Left renal pelvis (tissue), 4 donors: ENCODE measurements at regions not wholly inside any gene's neighbourhood (a gene's known extent, or its start where the extent isn't known, plus 50 kb on each side); places are given as distances from the start of the nearest gene placed in this dataset.
"Not testable (repeated sequence)": the region's sequence is repeated elsewhere in the genome, so short reads cannot be mapped to it uniquely, and the experiment has no call there.

ENCODE experiments used
- DNase-seq, 4 donors: peaks; one replicate each; pipeline ENCODE4 v3.0.0-alpha.2; 2013; ENCODE audit warnings: low read depth in 4 of 4, low spot score in 3 of 4

GRCh38 chr4:74543983-74544382, 99.0 kb downstream of the AREG start:
- DNase-seq: no peak

GRCh38 chr4:74544655-74545361, 99.9 kb downstream of the AREG start:
- DNase-seq: no peak

GRCh38 chr4:74545448-74545847, 100.5 kb downstream of the AREG start:
- DNase-seq: no peak

- no peak for DNase-seq
These were observed 101.1 kb downstream of the AREG start for GRCh38 chr4:74546057-74546456.

- DNase-seq: no peak
These were observed 102.1 kb downstream of the AREG start for GRCh38 chr4:74547042-74547441.

- no peak for DNase-seq
These were observed 103.6 kb downstream of the AREG start for GRCh38 chr4:74548561-74548960.

- no peak for DNase-seq
These were observed 105.0 kb downstream of the AREG start for GRCh38 chr4:74549936-74550335.

- no peak for DNase-seq
These were observed 110.3 kb downstream of the AREG start for GRCh38 chr4:74555231-74555630.

GRCh38 chr4:74555843-74556242, 110.9 kb downstream of the AREG start:
- DNase-seq: no peak

GRCh38 chr4:74559853-74560252, 114.9 kb downstream of the AREG start:
- DNase-seq: no peak

GRCh38 chr4:74567981-74568380, 123.0 kb downstream of the AREG start:
- no peak for DNase-seq

- DNase-seq: no peak
These were observed 125.2 kb downstream of the AREG start for GRCh38 chr4:74570095-74570494.

GRCh38 chr4:74578329-74578728, 133.4 kb downstream of the AREG start:
- no peak for DNase-seq

GRCh38 chr4:74578865-74579264, 133.9 kb downstream of the AREG start:
- DNase-seq: not testable (repeated sequence)

- no peak for DNase-seq
These were observed 138.3 kb downstream of the AREG start for GRCh38 chr4:74583089-74583700.

- no peak for DNase-seq
These were observed 138.8 kb downstream of the AREG start for GRCh38 chr4:74583757-74584156.

- DNase-seq: no peak
These were observed 143.4 kb downstream of the AREG start for GRCh38 chr4:74588350-74588749.

GRCh38 chr4:74590476-74590875, 145.5 kb downstream of the AREG start:
- no peak for DNase-seq

GRCh38 chr4:74598611-74599325, 153.8 kb downstream of the AREG start:
- no peak for DNase-seq

GRCh38 chr4:74603186-74603585, 158.2 kb downstream of the AREG start:
- DNase-seq: no peak

- DNase-seq: no peak
These were observed 163.4 kb downstream of the AREG start for GRCh38 chr4:74608151-74608949.
